Fibroblast of pulmonary artery (primary cell): ENCODE measurements at regions not wholly inside any gene's neighbourhood (a gene's known extent, or its start where the extent isn't known, plus 50 kb on each side); places are given as distances from the start of the nearest gene placed in this dataset.

Experiments
- DNase-seq: peaks from one replicate; pipeline ENCODE4 v3.0.0-alpha.2; 2010; ENCODE audit warnings: low read depth
- H3K4me3 ChIP-seq: replicated peaks from 2 replicates; pipeline ENCODE4 v1.5.1; 2011; ENCODE audit warnings: low read depth, mild to moderate bottlenecking, control low read depth, low read length, moderate library complexity
- CTCF ChIP-seq: IDR thresholded peaks from 2 replicates; pipeline ENCODE4 v1.5.1; 2011; ENCODE audit warnings: mild to moderate bottlenecking, control low read depth, low read length, inconsistent platforms; ENCODE audit errors: missing control alignments

- DNase-seq = no peak
- TF ChIP-seq CTCF = no peak
- H3K4me3 ChIP-seq = no peak overlapping the region
Observed at GRCh38 chr1:4203501-4203900, 303.4 kb upstream of the C1orf174 start.

DNA sequence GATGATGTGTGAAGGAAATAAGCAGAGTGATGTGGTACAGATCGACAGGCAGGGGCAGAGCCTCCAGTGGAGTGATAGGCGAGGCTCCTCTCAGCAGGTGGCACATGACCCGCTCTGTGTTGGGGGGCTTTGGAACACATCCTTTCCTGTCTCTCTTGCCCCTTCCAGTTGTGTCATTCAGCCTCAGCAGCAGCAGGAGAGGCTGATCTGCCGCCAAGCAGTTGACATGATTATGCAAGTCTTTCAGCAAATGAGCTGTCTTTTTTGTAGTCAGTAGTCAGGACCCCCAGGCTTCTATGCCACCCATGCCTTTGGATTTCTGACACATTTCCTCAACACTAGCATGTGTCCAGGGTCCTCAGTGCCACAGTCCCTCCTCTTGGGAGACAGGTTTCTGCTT is 307.1 kb upstream of the C1orf174 start:
- no peak overlapping the region for H3K4me3 ChIP-seq
- no peak for DNase-seq
- TF ChIP-seq CTCF = no peak

DNA sequence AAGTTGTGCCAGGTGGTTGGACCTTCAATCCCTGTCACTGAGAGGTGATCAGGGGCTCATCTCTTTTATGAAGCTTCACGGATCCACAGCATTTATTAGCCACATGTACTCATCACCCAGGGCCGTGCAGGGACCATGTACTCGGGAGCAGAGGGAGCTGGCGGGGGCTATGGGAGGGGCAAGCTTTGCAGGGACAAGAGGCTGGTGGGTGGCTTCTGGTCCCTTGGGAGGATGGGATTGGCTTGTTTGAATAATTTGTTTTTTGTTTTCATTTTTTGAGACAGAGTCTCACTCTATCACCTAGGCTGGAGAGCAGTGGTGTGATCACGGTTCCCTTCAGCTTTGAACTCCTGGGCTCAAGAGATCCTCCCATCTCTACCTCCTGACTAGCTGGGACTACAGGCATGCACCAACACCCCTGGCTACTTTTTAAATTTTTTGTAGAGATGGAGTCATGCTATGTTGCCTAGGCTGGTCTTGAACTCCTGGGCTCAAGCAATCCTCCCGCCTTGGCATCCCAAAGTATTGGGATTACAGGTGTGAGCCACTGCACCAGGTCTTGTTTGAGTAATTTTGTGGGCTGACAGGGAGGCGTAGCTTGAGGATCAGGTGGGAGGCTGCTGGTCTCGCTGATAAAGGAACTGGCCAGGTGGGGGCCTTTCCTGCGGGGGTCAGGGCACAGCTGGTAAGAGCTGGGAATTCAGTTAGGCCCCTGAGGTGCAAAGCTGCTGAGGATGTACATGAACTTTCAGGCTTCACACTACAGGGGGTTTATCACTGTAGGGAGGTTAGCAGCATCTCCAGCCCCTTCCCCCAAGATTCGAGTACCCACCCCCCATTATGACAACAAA is 308.0 kb upstream of the C1orf174 start:
- TF ChIP-seq CTCF = no peak
- DNase-seq = no peak
- H3K4me3 ChIP-seq = no peak overlapping the region

- no peak overlapping the region for H3K4me3 ChIP-seq
- TF ChIP-seq CTCF = no peak
- DNase-seq = no peak
Observed at GRCh38 chr1:4210043-4210442, 310.0 kb upstream of the C1orf174 start.

- no peak overlapping the region for H3K4me3 ChIP-seq
- TF ChIP-seq CTCF = no peak
- no peak for DNase-seq
Observed at GRCh38 chr1:4212796-4213195, 312.7 kb upstream of the C1orf174 start.

GRCh38 chr1:4213366-4213973 is 313.4 kb upstream of the C1orf174 start:
- TF ChIP-seq CTCF = no peak
- H3K4me3 ChIP-seq = no peak overlapping the region
- no peak for DNase-seq
